GM13976 (cell line): ENCODE measurements at regions not wholly inside any gene's neighbourhood (a gene's known extent, or its start where the extent isn't known, plus 50 kb on each side); places are given as distances from the start of the nearest gene placed in this dataset.

Source experiments
- DNase-seq: peaks from one replicate; pipeline ENCODE4 v3.0.0; 2012; ENCODE audit warnings: low spot score
- in situ Hi-C: fragments of 300-500 bp; cut with MboI; formaldehyde crosslinking; loops from one replicate; pipeline ENCODE4 v1.12.0; 2022; ENCODE audit warnings: low sequenced_read_pairs, mixed read lengths, inconsistent platforms; ENCODE audit not compliant: unreplicated experiment
- TF ChIP-seq, protein P1 (sequence below): IDR thresholded peaks from 2 replicates; pipeline ENCODE4 v1.5.1; 2012; ENCODE audit warnings: borderline replicate concordance, mild to moderate bottlenecking; ENCODE audit not compliant: insufficient read depth; ENCODE audit errors: extremely low read depth, missing control alignments, control extremely low read depth

DNA sequence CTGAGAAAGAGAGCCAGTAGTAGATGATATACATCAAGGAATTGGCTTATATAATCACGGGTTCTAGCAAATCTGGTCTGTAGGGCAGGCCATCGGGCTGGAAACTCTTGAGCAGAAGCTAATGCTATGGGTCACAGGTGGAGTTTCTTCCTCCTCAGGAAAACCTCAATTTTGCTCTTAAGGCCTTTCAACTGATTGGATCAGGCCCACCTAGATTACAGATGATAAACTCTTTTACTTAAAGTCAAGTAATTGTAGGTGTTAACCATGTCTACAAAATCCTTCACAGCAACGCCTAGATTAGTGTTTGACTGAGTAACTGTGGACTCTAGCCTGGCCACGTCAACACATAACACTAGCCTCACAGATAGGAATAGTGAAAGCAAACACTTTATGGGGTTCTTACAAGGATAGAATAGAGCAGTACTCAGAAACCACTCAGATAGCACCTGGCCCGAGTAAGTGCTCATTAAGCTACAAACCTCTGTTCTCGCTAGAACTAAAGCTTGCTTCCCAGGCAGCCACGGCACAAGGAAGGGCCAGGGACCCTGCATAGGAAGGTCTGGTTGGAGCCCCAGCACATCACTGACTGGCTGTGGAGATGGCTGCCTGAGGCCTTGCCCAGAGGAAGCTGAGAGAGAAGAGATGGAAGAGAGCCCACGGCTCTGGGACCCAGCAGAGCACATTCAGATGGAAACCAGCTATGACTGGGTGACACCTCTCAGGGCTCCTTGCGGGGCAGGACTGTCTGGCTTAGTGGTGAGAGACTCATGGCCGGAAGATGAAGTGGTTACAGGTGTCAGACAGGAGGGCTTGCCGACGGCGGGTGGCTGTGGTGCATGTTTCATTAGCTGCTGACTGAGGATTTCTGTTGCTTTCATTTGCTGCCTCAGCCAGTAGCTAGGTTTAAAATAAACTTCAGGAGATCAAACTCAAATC lies 202.5 kb upstream of the TLE3 start:
- TF ChIP-seq, protein P1, sequence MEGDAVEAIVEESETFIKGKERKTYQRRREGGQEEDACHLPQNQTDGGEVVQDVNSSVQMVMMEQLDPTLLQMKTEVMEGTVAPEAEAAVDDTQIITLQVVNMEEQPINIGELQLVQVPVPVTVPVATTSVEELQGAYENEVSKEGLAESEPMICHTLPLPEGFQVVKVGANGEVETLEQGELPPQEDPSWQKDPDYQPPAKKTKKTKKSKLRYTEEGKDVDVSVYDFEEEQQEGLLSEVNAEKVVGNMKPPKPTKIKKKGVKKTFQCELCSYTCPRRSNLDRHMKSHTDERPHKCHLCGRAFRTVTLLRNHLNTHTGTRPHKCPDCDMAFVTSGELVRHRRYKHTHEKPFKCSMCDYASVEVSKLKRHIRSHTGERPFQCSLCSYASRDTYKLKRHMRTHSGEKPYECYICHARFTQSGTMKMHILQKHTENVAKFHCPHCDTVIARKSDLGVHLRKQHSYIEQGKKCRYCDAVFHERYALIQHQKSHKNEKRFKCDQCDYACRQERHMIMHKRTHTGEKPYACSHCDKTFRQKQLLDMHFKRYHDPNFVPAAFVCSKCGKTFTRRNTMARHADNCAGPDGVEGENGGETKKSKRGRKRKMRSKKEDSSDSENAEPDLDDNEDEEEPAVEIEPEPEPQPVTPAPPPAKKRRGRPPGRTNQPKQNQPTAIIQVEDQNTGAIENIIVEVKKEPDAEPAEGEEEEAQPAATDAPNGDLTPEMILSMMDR = no peak
- peak; percentile 85 for DNase-seq
- in situ Hi-C loops = no loop called here

DNA sequence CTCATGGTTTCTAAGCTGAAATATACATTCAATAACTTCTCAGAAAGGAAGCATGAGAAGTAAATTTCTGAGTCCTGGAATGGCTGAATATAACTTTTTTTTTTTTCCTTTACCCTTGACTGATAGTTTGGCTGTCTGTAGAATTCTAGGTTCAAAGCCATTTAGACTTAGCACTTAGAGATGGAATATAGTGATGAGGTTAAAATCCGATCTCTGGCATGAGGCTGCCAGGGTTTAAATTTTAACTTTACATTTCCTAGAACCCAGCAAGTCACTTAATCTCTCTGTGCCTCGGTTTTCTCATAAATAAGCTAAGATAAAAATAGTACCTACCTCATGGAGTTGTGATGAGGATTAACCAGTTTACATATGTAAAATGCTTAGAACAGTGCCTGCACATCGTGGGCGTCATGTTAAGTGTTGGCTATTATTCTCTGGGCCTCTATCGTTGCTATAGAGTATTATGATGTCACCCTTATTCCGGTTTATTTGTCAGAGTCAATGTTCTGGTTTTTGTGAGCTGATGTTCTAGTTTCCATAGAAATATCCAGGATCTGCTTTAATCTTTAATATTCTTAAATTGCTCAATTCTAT lies 199.8 kb upstream of the TLE3 start:
- no peak for DNase-seq
- in situ Hi-C loops = no loop called here
- TF ChIP-seq, protein P1 = no peak

DNA sequence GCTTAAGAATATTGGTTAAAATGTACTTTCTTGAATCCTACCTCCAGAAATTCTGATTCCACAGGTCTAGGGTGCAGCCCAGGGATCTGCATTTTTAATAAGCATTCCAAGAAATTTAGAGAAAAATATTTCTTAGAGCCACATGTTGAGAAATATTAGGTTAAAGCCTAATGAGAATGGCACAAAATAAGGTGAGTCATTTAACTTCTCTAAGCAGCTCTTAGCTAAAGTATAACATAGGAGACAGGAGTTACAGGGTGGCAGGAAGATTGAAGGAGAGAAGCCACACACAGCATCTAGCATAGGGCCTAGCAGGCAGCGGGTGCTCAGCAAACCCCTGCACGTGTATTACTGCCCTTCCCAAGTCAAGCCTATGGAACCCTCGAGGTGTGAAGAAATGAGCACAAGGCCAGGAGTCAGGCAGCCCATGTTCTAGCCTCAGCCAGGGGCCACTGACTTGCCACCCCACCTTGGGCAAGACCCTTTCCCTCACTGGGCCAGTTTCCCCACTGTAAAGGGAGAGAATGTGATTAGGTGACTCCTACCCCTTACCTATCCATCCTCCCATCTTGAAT lies 197.1 kb upstream of the TLE3 start:
- in situ Hi-C loops = no loop called here
- TF ChIP-seq, protein P1 = no peak
- no peak for DNase-seq

DNA sequence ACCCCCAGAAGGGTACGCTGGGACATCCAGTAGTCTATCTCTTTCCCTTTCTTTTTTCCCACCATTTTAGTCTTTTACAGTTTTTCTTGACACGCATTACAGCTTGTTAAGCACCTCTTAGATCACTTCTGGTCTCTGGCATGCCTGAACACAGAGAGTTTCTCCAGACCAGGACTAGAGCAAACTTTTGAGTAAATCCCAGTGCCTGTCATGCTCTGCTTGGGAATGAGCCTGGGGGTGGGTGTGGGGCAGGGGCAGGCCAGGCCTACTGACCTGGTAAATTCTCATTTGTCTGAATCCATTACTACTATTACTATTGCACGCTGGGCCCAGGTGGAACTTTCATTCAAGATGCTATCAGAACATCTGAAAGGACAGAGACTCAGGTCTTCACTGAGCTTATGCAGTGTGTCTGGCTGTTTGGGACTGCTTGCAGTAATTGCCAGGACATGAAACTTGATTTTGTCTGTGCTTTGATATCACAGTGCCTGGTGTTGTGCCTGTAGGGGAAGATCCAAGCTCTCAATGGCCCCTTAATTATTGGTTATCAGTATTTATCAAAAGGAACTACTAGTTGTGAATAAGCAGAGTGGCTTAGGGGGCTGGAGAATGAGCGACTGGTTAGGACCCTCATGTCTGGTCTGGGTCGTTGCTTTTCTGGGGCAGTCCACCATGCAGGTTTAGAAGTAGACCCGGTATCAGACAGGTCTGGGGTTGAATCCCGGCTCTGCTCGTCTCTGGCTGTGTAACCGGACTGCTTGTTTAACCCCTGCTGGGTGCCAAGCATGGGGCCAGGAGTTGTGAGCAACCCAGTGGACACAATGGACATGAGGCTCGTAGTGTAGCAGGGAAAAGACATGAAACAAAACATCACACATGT lies 196.1 kb upstream of the TLE3 start:
- DNase-seq = no peak
- TF ChIP-seq, protein P1 = no peak
- in situ Hi-C loops = no loop called here

DNA sequence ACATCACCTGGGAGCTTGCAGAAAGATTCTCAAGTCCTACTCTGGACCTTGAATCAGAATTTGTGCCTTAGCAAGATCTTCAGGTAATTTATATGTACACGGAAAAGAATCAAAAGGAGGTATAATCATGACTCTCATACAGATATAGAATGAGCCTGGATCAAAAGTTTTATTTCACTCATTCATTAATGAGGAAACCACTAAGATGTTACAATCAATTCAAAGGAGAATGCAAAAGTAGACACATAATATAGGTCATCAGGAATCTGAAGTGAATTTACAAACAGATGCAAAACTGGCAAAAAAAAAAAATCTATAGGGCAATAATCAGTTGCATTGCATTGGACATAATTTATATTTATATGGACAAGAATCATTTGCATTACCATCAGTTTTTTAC lies 195.4 kb upstream of the TLE3 start:
- no peak for DNase-seq
- in situ Hi-C loops = no loop called here
- TF ChIP-seq, protein P1 = no peak
